ENCODE measurements at regions not wholly inside any gene's neighbourhood (a gene's known extent, or its start where the extent isn't known, plus 50 kb on each side); places are given as distances from the start of the nearest gene placed in this dataset.

DNA sequence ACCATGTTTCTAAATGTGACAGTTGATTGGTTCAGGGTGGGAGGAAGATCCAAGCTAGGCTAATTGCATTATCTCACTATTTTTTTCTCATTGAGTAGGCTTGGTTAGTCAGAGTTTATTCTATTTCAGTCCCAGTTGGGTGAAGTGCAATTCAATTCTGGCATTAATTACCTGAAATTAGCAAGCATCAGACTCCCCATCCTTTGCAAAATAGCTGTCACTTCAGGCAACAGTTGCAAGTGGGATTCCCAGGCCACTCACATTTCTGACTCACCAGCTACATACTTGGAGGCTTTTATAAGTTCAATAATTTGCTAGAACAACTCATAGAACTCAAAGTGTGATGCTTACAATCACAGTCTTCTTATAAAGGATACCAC lies 155.8 kb upstream of the HAND2 start:
- no peak for DNase-seq
- Histone ChIP-seq H3K4me1 (no peaks in the 10 kb centered on the region), H3K36me3 (no peaks in the 10 kb centered on the region), H3K27me3 (no peaks in the 10 kb centered on the region), H3K27ac (no peak overlapping the region), H3K9me3 (no peaks in the 10 kb centered on the region), H3K4me3 (no peak overlapping the region)
- ATAC-seq (ENCODE audit: low FRiP score in 2 of 2): no peak
- TF ChIP-seq, protein P1, sequence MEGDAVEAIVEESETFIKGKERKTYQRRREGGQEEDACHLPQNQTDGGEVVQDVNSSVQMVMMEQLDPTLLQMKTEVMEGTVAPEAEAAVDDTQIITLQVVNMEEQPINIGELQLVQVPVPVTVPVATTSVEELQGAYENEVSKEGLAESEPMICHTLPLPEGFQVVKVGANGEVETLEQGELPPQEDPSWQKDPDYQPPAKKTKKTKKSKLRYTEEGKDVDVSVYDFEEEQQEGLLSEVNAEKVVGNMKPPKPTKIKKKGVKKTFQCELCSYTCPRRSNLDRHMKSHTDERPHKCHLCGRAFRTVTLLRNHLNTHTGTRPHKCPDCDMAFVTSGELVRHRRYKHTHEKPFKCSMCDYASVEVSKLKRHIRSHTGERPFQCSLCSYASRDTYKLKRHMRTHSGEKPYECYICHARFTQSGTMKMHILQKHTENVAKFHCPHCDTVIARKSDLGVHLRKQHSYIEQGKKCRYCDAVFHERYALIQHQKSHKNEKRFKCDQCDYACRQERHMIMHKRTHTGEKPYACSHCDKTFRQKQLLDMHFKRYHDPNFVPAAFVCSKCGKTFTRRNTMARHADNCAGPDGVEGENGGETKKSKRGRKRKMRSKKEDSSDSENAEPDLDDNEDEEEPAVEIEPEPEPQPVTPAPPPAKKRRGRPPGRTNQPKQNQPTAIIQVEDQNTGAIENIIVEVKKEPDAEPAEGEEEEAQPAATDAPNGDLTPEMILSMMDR (IDR thresholded peaks at IDR 0.05): no peak

DNA sequence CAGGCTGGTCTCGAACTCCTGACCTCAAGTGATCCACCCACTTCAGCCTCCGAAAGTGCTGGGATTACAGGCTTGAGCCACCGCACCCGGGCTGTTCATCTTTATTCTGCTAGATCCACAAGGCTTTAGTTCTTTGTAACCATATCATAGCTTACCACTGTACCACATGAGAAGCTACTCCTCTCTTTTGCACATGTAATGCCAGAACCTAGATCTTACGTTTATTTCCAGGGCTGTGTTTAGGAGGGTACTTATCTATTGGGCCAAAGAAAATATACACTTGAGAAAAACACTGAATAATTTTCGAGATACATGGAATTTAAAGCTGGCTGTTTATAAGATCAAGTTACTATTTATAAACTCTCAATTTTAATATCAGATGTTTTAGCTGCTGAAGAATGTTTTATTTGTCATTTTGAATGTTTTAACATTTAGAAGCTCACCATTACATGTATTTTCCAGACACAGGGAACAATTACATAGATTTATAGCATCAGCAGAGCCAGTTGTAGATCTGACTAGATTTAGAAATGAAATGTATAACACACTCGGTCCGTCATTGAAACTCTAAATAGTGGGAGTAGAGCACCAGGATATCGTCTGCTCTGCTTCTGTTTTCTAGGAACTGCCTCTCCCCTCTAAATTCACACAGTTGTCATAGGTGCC lies 155.3 kb upstream of the HAND2 start:
- WGBS, 2 donors: 77 to 79% methylated on average over 9 of the region's 9 CpGs
- no peak for ATAC-seq (ENCODE audit: low FRiP score in 2 of 2)
- Histone ChIP-seq H3K27ac (no peak overlapping the region), H3K36me3 (no peaks in the 10 kb centered on the region), H3K9me3 (no peaks in the 10 kb centered on the region), H3K27me3 (no peaks in the 10 kb centered on the region), H3K4me3 (no peak overlapping the region), H3K4me1 (no peaks in the 10 kb centered on the region)
- TF ChIP-seq POLR2AphosphoS5 (IDR thresholded peaks at IDR 0.05) (no peak), POLR2A (IDR thresholded peaks at IDR 0.05) (no peak), EP300 (IDR thresholded peaks at IDR 0.05) (no peak)
- TF ChIP-seq, protein P1 (IDR thresholded peaks at IDR 0.05): no peak
- DNase-seq: no peak

DNA sequence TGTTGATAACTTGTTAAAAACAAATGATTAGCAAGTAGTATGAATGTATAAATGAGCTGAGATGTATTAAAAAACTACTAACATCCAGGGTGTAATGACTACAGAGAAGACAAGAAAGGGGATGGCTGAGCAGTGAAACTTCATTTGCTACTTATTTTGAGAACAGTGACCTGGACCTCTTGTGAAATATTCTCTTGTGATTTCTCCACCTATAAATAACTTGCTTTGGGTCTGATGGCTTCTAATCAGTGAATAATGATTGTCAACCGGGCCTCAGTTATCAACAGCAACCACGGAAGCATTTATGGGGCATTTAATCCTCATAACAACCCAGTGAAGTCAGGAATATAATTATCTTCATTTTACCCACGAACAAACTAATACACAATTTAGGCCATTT lies 154.2 kb upstream of the HAND2 start:
- Histone ChIP-seq H3K36me3 (no peaks in the 10 kb centered on the region), H3K4me1 (no peaks in the 10 kb centered on the region), H3K9me3 (no peaks in the 10 kb centered on the region), H3K27me3 (no peaks in the 10 kb centered on the region), H3K4me3 (no peak overlapping the region), H3K27ac (no peak overlapping the region)
- 53 to 62% methylated on average over 3 of the region's 3 CpGs for WGBS, 2 donors
- TF ChIP-seq POLR2AphosphoS5 (IDR thresholded peaks at IDR 0.05): no peak
- TF ChIP-seq, protein P1 (IDR thresholded peaks at IDR 0.05): no peak
- no peak for TF ChIP-seq POLR2A (IDR thresholded peaks at IDR 0.05)
- no peak for TF ChIP-seq EP300 (IDR thresholded peaks at IDR 0.05)
- DNase-seq (no peak), ATAC-seq (ENCODE audit: low FRiP score in 2 of 2) (no peak)

DNA sequence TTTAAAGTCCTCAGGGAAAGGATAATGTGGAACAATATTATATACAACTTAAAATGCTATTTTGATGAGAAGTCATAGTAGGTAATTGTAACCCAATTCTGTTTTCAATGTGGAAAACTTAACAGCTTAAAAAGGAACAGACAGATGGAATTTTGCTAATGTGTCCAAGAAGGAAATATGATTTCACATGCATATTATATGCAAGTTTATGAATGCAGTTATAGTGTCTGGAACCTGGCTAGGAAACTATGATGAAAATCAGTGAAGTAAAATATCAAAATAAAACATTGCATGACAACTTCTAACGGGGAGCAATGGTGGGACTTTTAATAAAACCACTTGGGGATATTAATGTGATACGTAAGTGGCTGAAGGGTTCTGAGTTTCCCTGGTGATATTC lies 152.6 kb upstream of the HAND2 start:
- H3K36me3 ChIP-seq: no peaks in the 10 kb centered on the region
- ATAC-seq (ENCODE audit: low FRiP score in 2 of 2) (no peak), DNase-seq (no peak)
- 71 to 78% methylated on average over 2 of the region's 2 CpGs for WGBS, 2 donors
- H3K9me3 ChIP-seq: no peaks in the 10 kb centered on the region
- H3K27ac ChIP-seq: no peak overlapping the region
- no peaks in the 10 kb centered on the region for H3K27me3 ChIP-seq
- TF ChIP-seq POLR2A (IDR thresholded peaks at IDR 0.05) (no peak), EP300 (IDR thresholded peaks at IDR 0.05) (no peak), POLR2AphosphoS5 (IDR thresholded peaks at IDR 0.05) (no peak)
- TF ChIP-seq, protein P1 (IDR thresholded peaks at IDR 0.05): no peak
- no peak overlapping the region for H3K4me3 ChIP-seq
- no peaks in the 10 kb centered on the region for H3K4me1 ChIP-seq

DNA sequence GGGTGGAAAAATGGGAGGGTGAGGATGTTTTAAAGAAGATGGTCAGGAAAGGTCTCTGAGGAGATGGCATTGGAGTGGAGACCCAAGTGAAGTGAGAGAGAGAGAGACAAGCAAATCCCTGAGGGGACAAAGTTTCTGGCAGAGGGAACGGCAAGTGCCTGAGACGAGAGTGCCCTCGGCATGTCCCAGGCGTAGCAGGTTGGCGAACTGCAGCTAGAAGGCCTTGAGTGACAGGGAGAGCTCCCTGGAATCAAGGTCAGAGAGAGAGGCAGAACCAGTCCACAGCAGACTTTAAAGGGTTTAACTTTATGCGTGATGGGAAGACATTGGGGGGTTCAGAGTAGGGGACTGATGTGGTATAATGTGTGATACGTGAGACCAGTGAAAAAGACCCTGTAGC lies 150.2 kb upstream of the HAND2 start:
- Histone ChIP-seq H3K4me3 (no peak overlapping the region), H3K9me3 (no peaks in the 10 kb centered on the region), H3K27me3 (no peaks in the 10 kb centered on the region), H3K27ac (no peak overlapping the region), H3K4me1 (no peaks in the 10 kb centered on the region), H3K36me3 (no peaks in the 10 kb centered on the region)
- ATAC-seq (ENCODE audit: low FRiP score in 2 of 2) (no peak), DNase-seq (no peak)
- 74 to 80% methylated on average over 7 of the region's 7 CpGs for WGBS, 2 donors
- TF ChIP-seq, protein P1 (IDR thresholded peaks at IDR 0.05): no peak
- no peak for TF ChIP-seq EP300 (IDR thresholded peaks at IDR 0.05)
- no peak for TF ChIP-seq POLR2A (IDR thresholded peaks at IDR 0.05)
- no peak for TF ChIP-seq POLR2AphosphoS5 (IDR thresholded peaks at IDR 0.05)
